NCI-H460 (cell line): ENCODE measurements at regions not wholly inside any gene's neighbourhood (a gene's known extent, or its start where the extent isn't known, plus 50 kb on each side); places are given as distances from the start of the nearest gene placed in this dataset.
A peak's percentile ranks its signal among the peaks of the same experiment; 100 is the strongest.

Source experiments
- DNase-seq: peaks from one replicate; pipeline ENCODE4 v3.0.0-alpha.2; 2016; ENCODE audit warnings: low read depth; ENCODE audit errors: extremely low read depth

GRCh38 chr1:227451057-227451456 lies 112.3 kb upstream of the ZNF678 start:
- DNase-seq: no peak

GRCh38 chr1:227450489-227450888 lies 112.9 kb upstream of the ZNF678 start:
- no peak for DNase-seq

GRCh38 chr1:227449741-227450441 lies 113.5 kb upstream of the ZNF678 start:
- DNase-seq: no peak

GRCh38 chr1:227449051-227449450 lies 114.3 kb upstream of the ZNF678 start:
- DNase-seq: peak; percentile 44

GRCh38 chr1:227447531-227447990 lies 115.8 kb upstream of the ZNF678 start:
- no peak for DNase-seq

GRCh38 chr1:227445746-227446145 lies 117.6 kb upstream of the ZNF678 start:
- DNase-seq: no peak

GRCh38 chr1:227445092-227445674 lies 118.2 kb upstream of the ZNF678 start:
- no peak for DNase-seq

- no peak for DNase-seq
Measured at GRCh38 chr1:227440182-227440581, 121.9 kb upstream of the CDC42BPA start.

- DNase-seq: peak; percentile 81
Measured at GRCh38 chr1:227437495-227438008, 119.3 kb upstream of the CDC42BPA start.

- no peak for DNase-seq
Measured at GRCh38 chr1:227434808-227435444, 116.6 kb upstream of the CDC42BPA start.

GRCh38 chr1:227433663-227434341 lies 115.5 kb upstream of the CDC42BPA start:
- DNase-seq: no peak

- DNase-seq: no peak
Measured at GRCh38 chr1:227432981-227433380, 114.7 kb upstream of the CDC42BPA start.

GRCh38 chr1:227432181-227432535 lies 113.9 kb upstream of the CDC42BPA start:
- no peak for DNase-seq

- DNase-seq: no peak
Measured at GRCh38 chr1:227429447-227430359, 111.4 kb upstream of the CDC42BPA start.

GRCh38 chr1:227428803-227429202 lies 110.5 kb upstream of the CDC42BPA start:
- DNase-seq: peak; percentile 30

- DNase-seq: no peak
Measured at GRCh38 chr1:227427411-227427810, 109.1 kb upstream of the CDC42BPA start.

- no peak for DNase-seq
Measured at GRCh38 chr1:227424953-227425352, 106.7 kb upstream of the CDC42BPA start.

- DNase-seq: no peak
Measured at GRCh38 chr1:227424159-227424680, 105.9 kb upstream of the CDC42BPA start.

- no peak for DNase-seq
Measured at GRCh38 chr1:227422581-227422980, 104.3 kb upstream of the CDC42BPA start.

GRCh38 chr1:227420147-227420546 lies 101.9 kb upstream of the CDC42BPA start:
- no peak for DNase-seq
